ENCODE measurements at regions not wholly inside any gene's neighbourhood (a gene's known extent, or its start where the extent isn't known, plus 50 kb on each side); places are given as distances from the start of the nearest gene placed in this dataset.
"Not testable (repeated sequence)": the region's sequence is repeated elsewhere in the genome, so short reads cannot be mapped to it uniquely, and the experiment has no call there.

- DNase-seq (ENCODE audit: low read depth in 1 of 2, low spot score in 1 of 2), result no peak
Observed at GRCh38 chr7:82625377-82625776, 181.8 kb upstream of the CACNA2D1 start.

GRCh38 chr7:82624965-82625364 is 181.4 kb upstream of the CACNA2D1 start:
- no peak for DNase-seq (ENCODE audit: low read depth in 1 of 2, low spot score in 1 of 2)

GRCh38 chr7:82624337-82624736 is 180.8 kb upstream of the CACNA2D1 start:
- no peak for DNase-seq (ENCODE audit: low read depth in 1 of 2, low spot score in 1 of 2)

- no peak for DNase-seq (ENCODE audit: low read depth in 1 of 2, low spot score in 1 of 2)
Observed at GRCh38 chr7:82623812-82624211, 180.2 kb upstream of the CACNA2D1 start.

GRCh38 chr7:82617156-82617555 is 173.6 kb upstream of the CACNA2D1 start:
- no peak for DNase-seq (ENCODE audit: low read depth in 1 of 2, low spot score in 1 of 2)

- DNase-seq (ENCODE audit: low read depth in 1 of 2, low spot score in 1 of 2), result no peak
Observed at GRCh38 chr7:82616059-82616728, 172.6 kb upstream of the CACNA2D1 start.

GRCh38 chr7:82615527-82615926 is 171.9 kb upstream of the CACNA2D1 start:
- no peak for DNase-seq (ENCODE audit: low read depth in 1 of 2, low spot score in 1 of 2)

GRCh38 chr7:82609746-82610145 is 166.2 kb upstream of the CACNA2D1 start:
- DNase-seq (ENCODE audit: low read depth in 1 of 2, low spot score in 1 of 2), result no peak

GRCh38 chr7:82605247-82605864 is 161.8 kb upstream of the CACNA2D1 start:
- DNase-seq (ENCODE audit: low read depth in 1 of 2, low spot score in 1 of 2), result no peak

GRCh38 chr7:82602066-82602465 is 158.5 kb upstream of the CACNA2D1 start:
- no peak for DNase-seq (ENCODE audit: low read depth in 1 of 2, low spot score in 1 of 2)

- no peak for DNase-seq (ENCODE audit: low read depth in 1 of 2, low spot score in 1 of 2)
Observed at GRCh38 chr7:82600531-82600930, 157.0 kb upstream of the CACNA2D1 start.

- DNase-seq (ENCODE audit: low read depth in 1 of 2, low spot score in 1 of 2), result no peak
Observed at GRCh38 chr7:82599895-82600294, 156.3 kb upstream of the CACNA2D1 start.

GRCh38 chr7:82598958-82599357 is 155.4 kb upstream of the CACNA2D1 start:
- no peak for DNase-seq (ENCODE audit: low read depth in 1 of 2, low spot score in 1 of 2)

GRCh38 chr7:82595795-82596194 is 152.2 kb upstream of the CACNA2D1 start:
- DNase-seq (ENCODE audit: low read depth in 1 of 2, low spot score in 1 of 2), result not testable (repeated sequence)

GRCh38 chr7:82595176-82595575 is 151.6 kb upstream of the CACNA2D1 start:
- DNase-seq (ENCODE audit: low read depth in 1 of 2, low spot score in 1 of 2), result no peak

- no peak for DNase-seq (ENCODE audit: low read depth in 1 of 2, low spot score in 1 of 2)
Observed at GRCh38 chr7:82594665-82595064, 151.1 kb upstream of the CACNA2D1 start.

GRCh38 chr7:82593780-82594179 is 150.2 kb upstream of the CACNA2D1 start:
- no peak for DNase-seq (ENCODE audit: low read depth in 1 of 2, low spot score in 1 of 2)

GRCh38 chr7:82592416-82592815 is 148.8 kb upstream of the CACNA2D1 start:
- no peak for DNase-seq (ENCODE audit: low read depth in 1 of 2, low spot score in 1 of 2)

GRCh38 chr7:82579047-82579446 is 135.5 kb upstream of the CACNA2D1 start:
- no peak for DNase-seq (ENCODE audit: low read depth in 1 of 2, low spot score in 1 of 2)

- DNase-seq (ENCODE audit: low read depth in 1 of 2, low spot score in 1 of 2), result no peak
Observed at GRCh38 chr7:82578430-82578829, 134.9 kb upstream of the CACNA2D1 start.

GRCh38 chr7:82572195-82572880 is 128.8 kb upstream of the CACNA2D1 start:
- DNase-seq (ENCODE audit: low read depth in 1 of 2, low spot score in 1 of 2), result peak in 1 of 2 donors; percentile 8

- DNase-seq (ENCODE audit: low read depth in 1 of 2, low spot score in 1 of 2), result not testable (repeated sequence)
Observed at GRCh38 chr7:82571047-82571446, 127.5 kb upstream of the CACNA2D1 start.

All from activated T-helper 1 cell treated with anti-CD3 and anti-CD28 coated beads, Interleukin-2, amount 50 U/mL, for 16 hours (primary cell).